Endometrium (tissue), 2 donors: ENCODE measurements at regions not wholly inside any gene's neighbourhood (a gene's known extent, or its start where the extent isn't known, plus 50 kb on each side); places are given as distances from the start of the nearest gene placed in this dataset.

Source experiments
- FAIRE-seq: peaks from 2 replicates; lab custom pipeline; 2012; peaks lifted over from hg19 to GRCh38; lab: Jason Lieb, UNC
- donor health status: control.
- donor health status: control.

DNA sequence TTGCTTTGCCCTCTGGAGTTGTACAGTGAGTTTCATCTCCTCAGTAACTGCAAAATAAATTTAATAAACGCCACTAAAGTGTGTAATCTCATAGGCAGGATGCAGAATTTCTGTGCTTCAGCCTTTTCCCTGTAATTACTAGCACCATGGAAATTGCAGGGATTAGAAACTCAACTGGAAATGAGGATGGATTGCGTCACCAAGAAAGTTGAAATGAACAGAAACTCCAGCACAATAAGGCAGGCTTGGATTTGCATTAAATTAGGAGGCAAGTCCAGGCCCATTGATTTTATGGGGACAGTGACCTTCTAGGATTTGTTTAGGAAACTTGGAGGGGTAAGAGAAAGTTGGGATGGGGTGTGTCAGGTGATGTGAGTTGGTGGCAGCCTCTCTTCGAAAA lies 197.5 kb downstream of the PTPRU start:
- no peak for FAIRE-seq

DNA sequence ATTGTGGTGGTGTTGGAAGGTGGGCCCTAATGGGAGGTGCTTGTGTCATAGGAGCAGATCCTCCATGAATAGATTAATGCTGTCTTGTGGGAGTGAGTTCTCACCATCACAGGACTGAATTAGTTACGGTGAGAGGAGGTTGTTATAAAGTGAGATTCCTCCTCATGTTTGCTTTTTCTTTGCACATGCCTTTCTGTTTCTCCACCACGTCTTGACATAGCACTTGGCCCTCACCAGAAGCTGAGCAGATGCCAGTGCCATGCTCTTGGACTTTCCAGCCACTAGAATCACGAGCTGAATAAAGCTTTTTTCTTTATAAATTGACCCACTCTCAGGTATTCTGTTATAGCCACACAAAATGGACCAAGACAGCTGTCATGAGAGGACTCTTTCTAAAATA lies 194.8 kb downstream of the PTPRU start:
- FAIRE-seq = no peak

DNA sequence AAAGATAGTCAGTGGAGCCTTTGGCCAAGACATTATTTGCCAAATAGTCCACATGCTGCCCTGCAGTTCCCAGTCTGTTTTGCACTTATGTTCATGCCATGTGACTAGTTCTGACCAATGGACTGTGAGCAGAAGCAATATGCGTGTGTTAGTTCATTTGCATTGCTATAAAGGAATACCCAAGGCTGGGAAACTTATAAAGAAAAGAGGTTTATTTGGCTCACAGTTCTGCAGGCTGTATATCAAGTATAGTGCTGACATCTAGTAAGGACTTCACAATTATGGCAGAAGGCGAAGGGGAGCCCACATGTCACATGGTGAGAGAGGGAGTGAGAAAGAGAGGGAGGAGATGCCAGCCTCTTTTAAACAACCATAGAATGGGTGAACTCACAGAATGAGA lies 193.3 kb downstream of the PTPRU start:
- FAIRE-seq = no peak

DNA sequence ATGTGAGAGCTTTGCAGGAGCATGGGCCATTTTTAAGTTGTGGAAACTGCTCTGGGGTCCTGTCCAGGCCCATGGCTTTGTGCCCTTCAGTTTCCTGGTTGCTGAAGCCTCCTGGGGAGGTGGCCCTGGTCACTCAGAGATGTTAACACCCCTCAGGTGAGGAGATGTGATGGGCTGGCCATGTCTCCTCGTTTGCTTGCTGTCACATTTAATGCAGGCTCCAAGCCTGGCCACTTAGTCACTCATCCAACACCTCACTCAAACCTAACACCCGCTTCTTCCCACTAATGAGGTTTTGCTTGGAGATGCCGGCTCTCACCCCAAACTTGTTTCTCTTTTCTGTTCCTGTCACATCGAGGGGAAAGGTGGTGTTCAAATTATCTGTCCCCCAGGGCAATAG lies 192.7 kb downstream of the PTPRU start:
- FAIRE-seq = no peak

DNA sequence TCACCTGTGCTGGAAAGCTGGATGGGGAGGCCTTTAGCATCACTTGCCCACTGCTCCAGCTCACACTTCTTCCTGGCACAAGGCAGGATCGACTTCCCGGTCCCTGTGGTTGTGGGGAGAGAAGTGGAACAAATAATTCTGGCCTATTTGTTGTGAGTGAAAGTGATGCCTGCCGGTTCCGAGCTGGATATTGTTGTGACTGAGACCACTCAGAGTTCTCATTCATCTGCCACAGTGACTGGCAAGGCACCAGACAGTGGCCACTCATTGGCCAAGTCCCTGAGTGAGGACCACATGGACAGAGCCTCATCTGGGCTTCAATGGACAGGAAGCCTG lies 191.9 kb downstream of the PTPRU start:
- FAIRE-seq = no peak

DNA sequence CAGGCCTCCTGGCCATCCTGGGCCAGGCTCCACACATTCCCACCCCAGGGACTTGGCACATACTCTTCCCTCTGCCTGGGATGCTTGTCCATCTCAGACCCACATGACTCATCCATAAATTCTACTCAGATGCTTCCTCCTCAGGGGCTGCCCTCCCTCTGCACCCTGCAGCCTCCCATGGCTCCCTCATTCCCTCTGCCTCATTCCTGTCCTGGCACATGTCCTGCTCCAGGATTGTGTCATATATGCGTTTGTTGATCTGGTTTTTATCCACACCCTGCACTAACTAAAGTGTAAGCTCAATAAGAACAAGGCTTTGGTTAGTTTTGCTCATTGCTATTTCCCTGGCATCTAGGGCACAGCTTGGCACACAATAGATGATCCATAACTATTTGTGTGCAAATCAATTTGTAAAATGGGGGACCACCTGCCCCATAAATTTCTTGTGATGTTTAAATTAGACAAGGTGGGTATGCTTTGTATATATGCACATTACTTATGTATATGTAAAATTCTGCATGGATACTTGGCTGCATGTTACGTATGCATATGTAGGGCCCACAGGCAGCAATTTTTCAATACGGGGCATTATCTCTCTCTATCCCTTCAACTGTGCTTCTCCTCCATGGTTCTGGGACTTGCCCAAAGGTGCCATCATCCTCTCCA lies 191.4 kb downstream of the PTPRU start:
- no peak for FAIRE-seq

DNA sequence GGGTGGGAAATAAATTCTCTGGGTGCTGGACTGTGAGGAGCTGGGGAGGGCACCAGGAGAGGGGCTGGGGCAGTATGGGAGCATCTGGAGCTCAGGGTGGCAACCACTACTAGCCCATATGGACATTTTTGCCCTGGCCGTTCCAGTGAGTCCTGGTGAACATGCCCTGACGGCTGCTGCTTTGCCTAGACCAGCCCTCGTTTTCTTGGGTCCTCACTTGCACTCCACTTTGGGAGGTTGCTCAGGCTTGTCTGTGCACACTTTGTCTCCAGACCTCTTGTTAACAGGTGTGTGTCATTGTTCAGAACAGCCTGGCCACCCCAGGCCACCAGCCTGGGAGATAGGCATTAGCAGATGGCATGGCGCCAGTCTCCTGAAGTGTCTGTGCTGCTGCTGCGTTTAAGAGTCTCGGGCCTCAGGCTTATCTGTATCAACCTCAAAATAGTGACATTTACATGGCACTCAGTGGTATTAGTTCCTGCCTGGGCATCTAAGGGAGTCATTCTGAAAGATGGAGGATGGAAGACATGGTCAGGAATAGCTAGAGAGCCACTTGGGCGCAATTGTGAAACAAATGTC lies 190.5 kb downstream of the PTPRU start:
- no peak for FAIRE-seq

DNA sequence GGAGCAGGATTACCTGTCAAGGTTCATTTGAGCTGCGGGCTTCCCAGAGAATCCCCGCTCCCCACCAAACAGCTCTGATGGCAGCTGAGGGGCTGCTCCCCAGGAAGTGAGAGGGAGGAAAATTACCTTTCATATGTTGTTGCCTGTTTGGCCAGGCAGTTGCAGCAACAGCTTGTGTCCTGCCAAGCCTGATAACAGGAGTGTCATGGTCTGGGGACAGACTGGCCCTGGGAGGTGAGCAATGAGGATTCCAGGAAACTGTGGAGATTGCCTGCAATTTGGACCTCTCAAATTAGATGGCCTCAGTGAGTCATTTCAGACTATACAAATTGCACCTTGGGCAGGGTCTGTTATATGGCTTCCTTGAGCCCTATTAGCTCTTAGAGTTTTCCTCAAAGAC lies 189.3 kb downstream of the PTPRU start:
- FAIRE-seq = no peak

DNA sequence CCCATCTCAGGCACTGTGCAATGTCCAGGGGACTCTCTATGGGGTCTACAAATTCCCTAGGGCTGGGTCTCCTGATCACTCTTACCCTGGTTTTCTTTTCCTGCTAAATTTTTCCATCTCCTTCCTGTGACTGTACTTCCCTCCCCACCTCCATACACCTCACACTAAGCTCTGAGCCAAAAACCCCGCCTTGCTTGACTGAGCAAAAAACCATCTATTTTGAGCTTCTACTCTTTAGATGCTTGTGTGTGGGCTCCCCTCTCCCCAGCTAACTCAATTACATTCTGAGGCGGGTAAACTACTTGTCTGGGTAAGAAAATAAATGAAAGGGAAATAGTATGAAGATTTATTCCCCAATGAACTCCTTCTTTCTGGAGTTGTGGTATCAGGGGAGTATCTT lies 187.9 kb downstream of the PTPRU start:
- FAIRE-seq = no peak

DNA sequence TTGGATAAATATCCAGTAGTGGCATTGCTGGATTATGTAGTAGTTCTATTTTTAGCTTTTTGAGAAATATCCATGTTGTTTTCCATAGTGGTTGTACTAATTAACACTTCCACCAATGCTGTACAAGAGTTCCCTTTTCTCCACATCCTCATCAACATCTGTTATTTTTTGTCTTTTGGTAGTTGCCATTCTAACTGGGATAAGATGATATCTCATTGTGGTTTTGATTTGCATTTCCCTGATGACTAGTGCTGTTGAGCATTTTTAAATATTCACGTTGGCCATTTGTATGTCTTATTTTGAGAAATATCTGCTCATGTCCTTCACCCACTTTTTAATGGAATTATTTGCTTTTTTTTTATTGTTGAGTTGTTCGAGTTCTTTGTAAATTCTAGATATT lies 183.9 kb downstream of the PTPRU start:
- FAIRE-seq = no peak

DNA sequence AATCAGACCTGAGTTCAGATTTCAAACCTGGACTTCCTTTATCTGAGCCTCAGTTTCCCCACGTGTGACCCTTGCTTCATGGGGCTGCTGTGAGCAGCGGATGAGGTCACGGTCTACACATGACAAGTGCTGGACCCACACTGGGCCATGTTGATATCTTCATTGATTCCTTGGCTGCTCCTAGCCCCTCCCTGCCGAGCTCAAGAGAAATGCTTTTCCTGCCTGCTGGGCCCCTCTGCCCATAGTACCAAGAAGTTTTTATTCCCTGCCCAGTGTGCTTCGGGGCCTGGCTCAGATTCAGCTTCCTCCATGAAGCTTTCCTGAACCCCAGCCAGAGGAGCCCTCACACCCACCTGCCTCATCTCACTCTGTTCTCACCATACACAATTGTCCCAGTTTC lies 181.6 kb downstream of the PTPRU start:
- FAIRE-seq = no peak

DNA sequence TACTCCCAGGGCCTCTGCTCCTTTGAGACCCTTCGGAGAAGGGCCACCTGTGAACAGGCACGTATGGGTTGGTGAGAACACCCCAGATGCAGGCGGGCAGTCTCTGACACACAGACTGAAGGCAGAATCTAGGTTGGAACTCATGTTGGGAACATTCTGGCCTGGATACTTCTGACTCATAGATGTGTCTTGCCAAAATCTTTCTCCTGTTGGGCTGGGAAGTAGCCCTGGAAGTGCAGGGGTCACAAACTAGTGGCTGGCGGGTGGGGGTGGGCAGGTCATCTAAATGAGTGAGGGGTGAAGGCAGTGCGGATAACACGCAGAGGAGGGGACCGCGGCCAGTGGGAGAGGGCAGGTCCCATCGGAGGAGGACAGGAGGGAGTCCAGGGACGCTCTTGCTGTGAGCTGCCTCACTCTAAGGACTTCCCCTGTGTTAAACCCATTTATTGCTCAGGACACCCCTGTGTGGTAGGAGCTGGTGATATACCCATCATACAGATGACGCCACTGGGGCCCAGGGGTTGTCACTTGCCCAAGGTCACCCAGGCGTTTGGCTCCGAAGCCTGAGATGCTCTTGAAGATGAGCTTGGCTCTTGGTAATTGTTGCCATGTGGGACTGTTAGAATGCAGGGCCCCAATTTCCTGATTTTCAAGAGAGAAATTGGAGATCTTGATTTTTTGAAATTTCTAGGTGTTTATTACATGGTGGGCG lies 181.0 kb downstream of the PTPRU start:
- no peak for FAIRE-seq

DNA sequence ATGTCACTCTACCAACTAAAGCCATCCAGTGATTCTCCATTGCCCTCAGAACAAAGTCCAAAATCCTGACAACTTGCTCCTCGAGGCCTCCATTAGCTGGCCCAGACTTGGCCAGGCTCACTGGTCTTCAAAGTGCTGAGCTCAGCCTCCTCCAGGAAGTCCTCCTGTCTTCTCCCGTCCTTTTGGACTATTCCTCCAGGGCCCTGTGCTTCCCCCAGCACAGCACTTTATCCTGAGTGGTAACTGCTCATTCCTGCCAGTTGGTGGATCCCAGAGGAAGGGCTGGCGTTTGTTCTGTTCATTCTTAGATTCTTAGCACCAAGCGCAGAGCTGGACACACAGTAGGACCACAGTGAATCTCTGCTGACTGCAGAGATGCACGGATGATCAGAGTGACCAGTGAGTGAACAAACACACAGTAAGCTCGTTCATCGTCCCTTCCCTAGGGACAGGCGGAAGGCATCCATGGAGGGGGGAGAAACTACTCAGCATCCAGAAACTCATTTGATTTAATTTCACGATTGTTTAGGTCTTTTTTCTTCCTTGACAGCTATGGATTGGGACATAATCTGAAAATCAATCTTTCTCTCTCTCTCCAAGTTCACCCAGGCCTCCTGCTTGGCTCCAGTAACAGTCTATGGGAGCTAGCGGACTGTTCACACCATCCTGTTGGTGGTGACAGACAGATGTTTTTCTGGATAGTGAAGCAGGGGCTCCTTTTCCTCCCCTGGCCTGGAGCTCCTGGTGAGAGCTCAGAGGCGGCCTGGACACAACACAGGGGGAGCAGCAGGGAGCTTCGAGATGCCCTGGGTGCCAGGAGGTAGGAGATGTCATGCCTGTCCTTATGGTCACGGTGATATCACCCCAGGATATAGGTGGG lies 180.2 kb downstream of the PTPRU start:
- no peak for FAIRE-seq

DNA sequence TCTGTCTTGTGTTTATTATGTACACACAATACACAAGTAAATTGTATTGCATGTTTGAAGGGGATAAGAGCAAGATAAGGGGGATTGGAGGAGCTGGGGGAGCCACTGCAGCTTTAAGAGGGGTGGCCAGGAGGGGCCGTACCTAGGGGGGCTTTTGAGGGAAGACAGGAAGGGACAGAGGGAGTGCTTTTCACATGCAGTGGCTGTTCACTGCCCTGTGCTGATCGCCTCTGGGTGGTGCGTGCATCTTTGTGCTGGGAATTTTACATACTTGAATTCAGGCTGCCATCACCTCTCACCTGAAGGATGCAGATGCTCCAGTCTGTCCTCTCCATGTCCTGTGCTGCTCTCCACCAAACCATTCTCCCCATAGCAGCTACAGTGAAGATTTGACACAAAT lies 179.5 kb downstream of the PTPRU start:
- FAIRE-seq = no peak

DNA sequence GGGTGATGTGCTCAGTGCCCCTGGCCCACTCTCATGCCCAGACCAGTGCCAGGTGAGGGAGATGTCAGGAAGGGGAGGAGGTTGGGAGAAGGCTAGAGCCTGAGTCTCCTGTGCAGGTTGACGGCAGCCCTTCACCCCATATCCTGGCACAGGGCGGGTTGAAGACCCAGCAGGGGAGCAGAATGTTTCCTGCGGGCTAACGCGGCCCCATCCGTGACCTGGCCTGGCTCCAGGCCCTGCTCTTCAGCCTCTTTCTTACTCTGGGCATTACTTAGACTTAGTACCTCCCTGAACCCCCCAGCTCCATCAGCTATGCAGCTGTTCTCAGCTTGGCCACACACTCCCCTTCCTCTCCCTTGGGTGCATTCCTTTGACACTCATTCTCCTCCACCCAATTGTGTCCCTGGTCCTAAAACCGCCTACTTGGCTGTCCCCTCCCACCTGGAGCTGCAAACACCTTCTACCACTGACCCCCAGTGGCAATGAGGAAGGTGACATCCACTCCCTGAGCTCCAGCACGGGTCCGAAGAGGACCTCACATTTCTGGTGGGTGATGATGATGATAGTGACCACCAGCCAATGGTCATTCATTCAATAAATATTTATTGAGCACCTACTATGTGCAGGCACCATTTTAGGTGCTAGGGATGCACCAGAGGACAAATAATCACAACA lies 179.0 kb downstream of the PTPRU start:
- no peak for FAIRE-seq

DNA sequence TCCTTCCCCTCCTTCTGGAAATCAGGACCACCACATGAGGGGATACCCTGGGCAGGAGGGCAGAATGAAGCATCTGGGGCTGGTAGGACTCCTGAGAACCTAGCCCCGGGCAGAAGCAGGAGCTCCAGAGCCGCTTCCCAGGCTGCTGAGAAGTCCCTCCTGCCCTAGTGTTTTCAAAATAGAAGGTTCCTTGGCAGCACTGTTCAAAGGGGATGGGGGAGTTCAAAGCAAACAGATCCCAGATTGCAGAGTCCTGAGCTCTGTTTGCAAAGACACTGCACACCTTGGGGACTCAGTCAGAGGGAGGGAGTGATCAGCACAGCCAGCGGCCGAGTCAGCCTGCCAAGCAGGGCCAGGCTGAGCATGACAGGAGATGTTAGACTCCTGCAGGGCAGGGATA lies 177.8 kb downstream of the PTPRU start:
- no peak for FAIRE-seq

DNA sequence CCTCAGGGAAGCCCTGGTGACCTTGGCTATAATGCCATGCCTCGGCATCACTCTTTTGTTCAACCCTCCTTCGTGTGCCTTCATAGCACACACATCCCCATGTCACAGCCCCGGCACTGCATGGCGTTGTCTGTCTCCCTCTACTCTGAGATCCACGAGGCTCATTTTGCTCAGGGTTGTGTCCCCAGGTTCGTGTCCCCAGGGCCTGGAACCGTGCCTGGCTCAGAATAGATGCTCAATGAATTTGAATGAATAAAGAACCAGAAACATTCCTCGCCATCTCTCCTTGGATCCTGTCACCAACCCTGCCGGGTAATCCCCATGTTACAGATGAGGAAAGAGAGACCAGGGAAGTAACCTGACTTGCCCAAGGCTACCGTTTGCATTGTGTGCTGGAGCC lies 177.3 kb downstream of the PTPRU start:
- FAIRE-seq = no peak

DNA sequence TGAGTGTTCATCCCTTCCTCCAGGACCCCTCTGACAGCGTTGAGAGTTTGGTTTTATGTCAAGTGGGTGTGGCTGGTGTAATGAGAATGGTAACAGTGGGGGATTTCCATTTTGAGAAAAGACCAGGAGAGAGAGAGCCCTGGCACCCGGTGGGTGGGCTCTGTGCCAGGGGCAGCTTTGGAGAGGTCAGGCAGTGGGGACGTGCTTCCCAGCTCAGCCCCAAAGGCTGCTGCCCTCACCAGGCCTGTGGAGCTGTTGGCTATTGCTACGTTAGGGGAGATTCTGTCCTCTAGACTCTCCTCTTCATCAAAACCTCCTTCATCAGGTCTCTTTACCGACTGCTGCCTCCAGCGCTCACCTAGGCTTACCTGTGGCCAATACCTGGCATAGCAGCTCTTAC lies 176.3 kb downstream of the PTPRU start:
- FAIRE-seq = no peak

DNA sequence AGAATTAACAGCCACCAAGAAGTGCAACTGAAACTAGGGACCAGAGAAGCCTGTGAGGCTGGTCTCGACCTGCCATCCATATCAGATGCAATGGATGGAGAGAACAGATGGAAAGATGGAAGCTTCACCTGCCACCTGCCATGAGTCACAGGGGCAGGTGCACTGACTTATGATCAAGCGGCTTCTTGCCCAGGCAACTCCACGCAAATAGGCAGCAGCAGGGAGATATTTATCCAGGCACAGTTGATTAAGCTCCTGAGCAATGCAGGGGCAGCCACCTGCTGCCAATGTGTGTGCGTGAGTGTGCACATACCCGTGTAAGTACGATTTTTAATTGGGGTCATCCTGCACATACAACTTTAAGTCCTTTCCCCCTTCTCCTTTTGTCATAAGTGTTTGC lies 174.2 kb downstream of the PTPRU start:
- FAIRE-seq = no peak

DNA sequence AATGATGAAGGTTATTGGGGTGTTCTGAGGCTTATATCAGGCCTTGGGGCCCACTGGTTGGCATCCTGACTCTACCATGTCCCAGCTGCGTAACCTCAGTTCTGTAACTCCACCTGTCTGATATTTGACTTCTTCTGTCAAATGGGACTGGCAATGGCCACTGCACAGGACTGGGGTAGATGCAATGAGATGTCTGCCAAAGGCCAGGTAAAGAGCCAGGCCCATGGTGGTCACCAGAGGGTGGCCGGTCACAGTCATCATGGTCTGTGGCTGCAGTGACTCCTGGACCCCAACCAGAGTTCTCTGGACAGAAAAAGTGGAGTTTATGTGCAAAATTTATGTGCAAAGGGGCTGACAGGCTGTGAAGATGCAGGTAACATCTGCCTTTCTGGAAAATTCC lies 173.3 kb downstream of the PTPRU start:
- no peak for FAIRE-seq

DNA sequence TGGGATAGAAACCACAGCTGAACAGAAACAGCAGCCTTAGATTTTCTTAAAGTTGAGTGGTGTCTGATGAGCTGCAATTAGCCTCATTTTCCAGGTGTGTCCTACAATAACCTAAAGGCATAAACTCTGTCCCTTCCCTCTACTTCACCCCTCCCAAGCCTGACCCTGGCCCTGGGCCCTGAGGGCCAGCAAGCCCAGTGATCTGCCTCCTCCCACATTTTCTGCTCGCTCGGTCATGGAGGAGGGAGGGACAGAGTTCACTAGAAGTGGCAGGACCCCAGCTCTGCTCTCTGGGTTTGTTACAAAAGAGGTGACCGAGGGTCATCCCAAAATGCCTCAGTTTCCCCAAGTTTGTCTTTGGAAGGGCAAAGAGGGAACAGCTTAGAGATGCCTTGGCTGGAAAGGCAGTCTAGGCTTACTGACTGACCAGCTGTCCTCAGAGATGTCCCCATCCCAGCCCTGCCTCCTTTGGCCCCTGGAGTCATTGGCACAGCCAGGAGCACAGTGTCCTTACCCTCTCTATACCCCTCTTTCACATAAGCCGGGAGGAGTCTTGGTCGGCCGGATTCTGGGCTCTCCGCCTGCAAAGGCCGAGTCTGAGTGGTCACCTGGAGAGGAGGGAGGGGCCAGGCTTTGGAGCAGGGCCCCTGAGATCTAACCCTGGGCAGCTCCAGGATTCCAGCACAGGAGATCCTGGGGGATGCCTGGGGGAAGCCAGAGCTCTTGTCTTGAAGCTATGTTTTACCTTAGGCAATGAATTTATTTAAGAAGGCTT lies 172.7 kb downstream of the PTPRU start:
- no peak for FAIRE-seq

DNA sequence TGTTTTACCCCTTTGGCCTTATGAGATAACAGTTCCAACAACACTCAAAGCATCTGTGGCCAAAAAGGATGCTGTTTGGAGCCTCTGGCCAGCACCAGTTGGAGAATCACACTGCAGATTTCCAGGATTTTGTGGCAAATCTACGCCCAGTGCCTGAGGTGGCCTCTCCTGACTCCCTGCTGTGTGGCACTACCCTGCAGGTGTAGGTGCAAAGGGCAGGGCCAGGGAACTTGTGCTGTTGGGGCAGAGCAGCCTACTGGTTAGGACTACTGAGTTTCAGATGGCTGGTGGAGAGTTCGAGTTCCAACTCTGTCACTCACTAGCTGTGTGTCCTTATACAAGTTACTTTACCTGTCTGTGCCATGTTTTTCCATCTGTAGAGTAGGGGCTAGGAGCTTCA lies 170.5 kb downstream of the PTPRU start:
- no peak for FAIRE-seq
